ENCODE measurements at regions not wholly inside any gene's neighbourhood (a gene's known extent, or its start where the extent isn't known, plus 50 kb on each side); places are given as distances from the start of the nearest gene placed in this dataset.

GRCh38 chr5:68395926-68396511 lies 180.5 kb downstream of the PIK3R1 start:
- Histone ChIP-seq H3K36me3 (no peaks in the 10 kb centered on the region), H3K4me1 (peaks cover 0 to 4% (median 0%) of the 10 kb centered on the region in 4 donors), H3K9me3 (peaks cover 0 to 3% (median 0%) of the 10 kb centered on the region in 4 donors), H3K27ac (no peak overlapping the region), H3K4me3 (no peak overlapping the region), H3K27me3 (no peaks in the 10 kb centered on the region)
- DNase-seq = no peak
- no peak for ATAC-seq (ENCODE audit: low FRiP score in 2 of 2)
- WGBS, 2 donors = 66 to 69% methylated on average over 2 of the region's 2 CpGs
- no peak for TF ChIP-seq POLR2A (IDR thresholded peaks at IDR 0.05)
- no peak for TF ChIP-seq POLR2AphosphoS5 (IDR thresholded peaks at IDR 0.05)

GRCh38 chr5:68396722-68397121 lies 181.2 kb downstream of the PIK3R1 start:
- no peaks in the 10 kb centered on the region for H3K36me3 ChIP-seq
- H3K4me3 ChIP-seq = no peak overlapping the region
- no peak overlapping the region for H3K27ac ChIP-seq
- TF ChIP-seq CTCF (IDR thresholded peaks at IDR 0.05) = no peak
- TF ChIP-seq POLR2AphosphoS5 (IDR thresholded peaks at IDR 0.05) = no peak
- TF ChIP-seq POLR2A (IDR thresholded peaks at IDR 0.05) = no peak
- no peak for TF ChIP-seq EP300 (IDR thresholded peaks at IDR 0.05)
- peaks cover 0 to 3% (median 0%) of the 10 kb centered on the region in 4 donors for H3K9me3 ChIP-seq
- H3K27me3 ChIP-seq = no peaks in the 10 kb centered on the region
- DNase-seq (no peak), ATAC-seq (ENCODE audit: low FRiP score in 2 of 2) (no peak)
- WGBS, 2 donors = 72 to 74% methylated on average over 4 of the region's 4 CpGs
- H3K4me1 ChIP-seq = peaks cover 0 to 4% (median 0%) of the 10 kb centered on the region in 4 donors

DNA sequence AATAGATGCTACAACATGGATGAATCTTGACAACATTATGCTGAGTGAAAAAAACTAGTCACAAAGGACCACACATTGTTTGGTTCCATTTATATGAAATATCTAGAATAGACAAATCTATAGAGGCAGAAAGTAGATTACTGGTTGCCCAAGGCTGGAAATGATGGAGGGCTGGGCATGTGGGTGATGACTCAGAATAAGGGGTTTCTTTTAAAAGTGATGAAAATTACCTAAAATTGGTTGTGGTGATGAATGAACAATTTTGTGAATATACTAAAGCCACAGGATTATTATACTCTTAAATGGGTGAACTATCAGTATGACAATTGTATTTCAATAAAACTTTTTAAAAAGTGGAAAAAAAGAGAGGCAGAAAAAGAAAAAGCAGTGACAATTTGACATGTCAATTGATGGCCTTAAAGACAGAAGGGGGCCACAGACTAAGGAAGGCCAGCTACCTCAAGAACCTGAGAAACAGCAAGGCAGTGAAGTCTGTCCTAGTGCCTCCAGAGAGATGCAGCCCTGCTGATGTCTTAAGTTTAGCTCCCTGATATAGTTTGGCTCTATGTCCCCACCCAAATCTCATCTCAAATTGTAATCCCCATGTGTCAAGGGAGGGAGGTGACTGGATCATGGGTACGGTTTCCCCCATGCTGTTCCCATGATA lies 182.7 kb downstream of the PIK3R1 start:
- no peaks in the 10 kb centered on the region for H3K27me3 ChIP-seq
- peaks cover 0 to 3% (median 0%) of the 10 kb centered on the region in 4 donors for H3K9me3 ChIP-seq
- no peak overlapping the region for H3K4me3 ChIP-seq
- no peaks in the 10 kb centered on the region for H3K4me1 ChIP-seq
- WGBS, 2 donors = 93 to 100% methylated on average over 1 of the region's 1 CpG
- no peak overlapping the region for H3K27ac ChIP-seq
- TF ChIP-seq POLR2A (IDR thresholded peaks at IDR 0.05) (no peak), EP300 (IDR thresholded peaks at IDR 0.05) (no peak), POLR2AphosphoS5 (IDR thresholded peaks at IDR 0.05) (no peak), CTCF (IDR thresholded peaks at IDR 0.05) (no peak)
- no peak for DNase-seq
- H3K36me3 ChIP-seq = no peaks in the 10 kb centered on the region
- no peak for ATAC-seq (ENCODE audit: low FRiP score in 2 of 2)

DNA sequence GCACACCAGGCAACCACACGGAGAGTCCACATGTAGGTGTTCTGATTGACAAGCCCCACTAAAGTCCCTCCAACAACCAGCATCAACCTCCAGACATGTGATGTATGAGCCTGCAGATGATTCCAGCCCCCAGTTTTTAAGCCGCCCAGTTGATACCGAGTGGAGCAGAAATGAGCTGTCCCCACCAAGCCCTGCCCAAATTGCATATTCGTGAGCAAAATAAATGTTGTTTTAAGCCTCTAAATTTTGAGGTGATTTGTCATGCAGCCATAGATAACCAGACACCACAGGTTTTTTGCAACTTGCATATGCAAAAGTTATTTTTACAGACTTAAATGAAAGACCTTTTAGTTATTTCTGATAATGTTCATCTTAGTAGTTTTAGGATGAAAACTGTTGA lies 187.7 kb downstream of the PIK3R1 start:
- no peaks in the 10 kb centered on the region for H3K27me3 ChIP-seq
- no peaks in the 10 kb centered on the region for H3K36me3 ChIP-seq
- H3K4me1 ChIP-seq = peaks cover 0 to 12% (median 6%) of the 10 kb centered on the region in 4 donors
- H3K27ac ChIP-seq = no peak overlapping the region
- no peak for TF ChIP-seq CTCF (IDR thresholded peaks at IDR 0.05)
- no peak for TF ChIP-seq EP300 (IDR thresholded peaks at IDR 0.05)
- no peak for TF ChIP-seq POLR2A (IDR thresholded peaks at IDR 0.05)
- H3K4me3 ChIP-seq = no peak overlapping the region
- no peak for ATAC-seq (ENCODE audit: low FRiP score in 2 of 2)
- H3K9me3 ChIP-seq = no peaks in the 10 kb centered on the region
- DNase-seq = no peak
- 94 to 98% methylated on average over 3 to 4 of the region's 4 CpGs for WGBS, 2 donors

DNA sequence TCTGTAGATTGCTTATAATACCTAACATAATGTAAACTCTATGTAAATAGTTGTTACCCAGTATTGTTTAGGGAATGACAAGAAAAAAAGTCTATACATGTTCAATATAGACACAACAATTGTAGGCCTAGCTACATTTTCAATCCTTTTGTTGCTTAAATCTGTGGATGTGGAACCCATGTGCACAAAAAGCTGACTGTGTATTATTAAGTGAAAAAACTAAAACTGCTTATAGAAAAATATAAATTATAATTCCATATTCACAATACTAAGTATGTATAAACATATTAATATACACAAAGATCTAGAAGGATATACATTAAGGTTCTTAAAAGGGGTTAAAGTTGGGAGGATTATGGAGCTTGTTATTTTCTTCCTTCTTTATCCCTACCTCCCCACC lies 188.7 kb downstream of the PIK3R1 start:
- ATAC-seq (ENCODE audit: low FRiP score in 2 of 2) = no peak
- H3K36me3 ChIP-seq = no peaks in the 10 kb centered on the region
- H3K4me3 ChIP-seq = no peak overlapping the region
- TF ChIP-seq POLR2AphosphoS5 (IDR thresholded peaks at IDR 0.05) (no peak), POLR2A (IDR thresholded peaks at IDR 0.05) (no peak), EP300 (IDR thresholded peaks at IDR 0.05) (no peak), CTCF (IDR thresholded peaks at IDR 0.05) (no peak)
- H3K4me1 ChIP-seq = peaks cover 0 to 12% (median 6%) of the 10 kb centered on the region in 4 donors
- no peaks in the 10 kb centered on the region for H3K9me3 ChIP-seq
- H3K27ac ChIP-seq = no peak overlapping the region
- no peaks in the 10 kb centered on the region for H3K27me3 ChIP-seq
- DNase-seq = no peak

All from upper lobe of left lung (tissue), 6 donors.